ENCODE measurements at regions not wholly inside any gene's neighbourhood (a gene's known extent, or its start where the extent isn't known, plus 50 kb on each side); places are given as distances from the start of the nearest gene placed in this dataset.

DNA sequence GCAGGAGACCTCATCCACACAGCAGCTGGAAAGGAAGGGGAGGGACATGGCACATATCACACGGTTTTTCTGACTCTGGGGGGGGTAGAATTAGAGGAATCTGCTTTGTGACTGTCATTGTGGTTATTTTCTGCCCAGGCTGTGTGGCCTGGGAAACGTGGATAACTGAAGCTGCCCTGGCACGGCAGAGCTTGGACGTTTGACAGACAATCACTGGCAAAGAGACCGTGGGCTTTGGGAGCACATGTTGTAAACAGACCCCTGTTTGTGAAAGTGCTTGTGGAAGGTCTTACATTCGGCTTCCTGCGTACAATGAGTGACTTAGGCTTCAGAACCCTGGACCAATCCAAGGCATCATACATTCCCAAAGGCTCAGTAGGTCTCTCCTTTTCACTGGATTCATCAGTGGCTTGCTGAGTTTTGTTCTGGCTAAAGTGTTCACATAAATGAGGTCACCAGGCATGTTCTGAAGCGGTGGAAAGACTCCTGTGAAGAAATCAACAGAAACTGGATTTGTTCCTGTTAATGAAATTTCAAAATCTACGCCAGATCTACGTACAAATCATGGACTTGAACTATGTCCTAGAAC, 188.2 kb downstream of the TEX36 start:
- TF ChIP-seq, protein P1, sequence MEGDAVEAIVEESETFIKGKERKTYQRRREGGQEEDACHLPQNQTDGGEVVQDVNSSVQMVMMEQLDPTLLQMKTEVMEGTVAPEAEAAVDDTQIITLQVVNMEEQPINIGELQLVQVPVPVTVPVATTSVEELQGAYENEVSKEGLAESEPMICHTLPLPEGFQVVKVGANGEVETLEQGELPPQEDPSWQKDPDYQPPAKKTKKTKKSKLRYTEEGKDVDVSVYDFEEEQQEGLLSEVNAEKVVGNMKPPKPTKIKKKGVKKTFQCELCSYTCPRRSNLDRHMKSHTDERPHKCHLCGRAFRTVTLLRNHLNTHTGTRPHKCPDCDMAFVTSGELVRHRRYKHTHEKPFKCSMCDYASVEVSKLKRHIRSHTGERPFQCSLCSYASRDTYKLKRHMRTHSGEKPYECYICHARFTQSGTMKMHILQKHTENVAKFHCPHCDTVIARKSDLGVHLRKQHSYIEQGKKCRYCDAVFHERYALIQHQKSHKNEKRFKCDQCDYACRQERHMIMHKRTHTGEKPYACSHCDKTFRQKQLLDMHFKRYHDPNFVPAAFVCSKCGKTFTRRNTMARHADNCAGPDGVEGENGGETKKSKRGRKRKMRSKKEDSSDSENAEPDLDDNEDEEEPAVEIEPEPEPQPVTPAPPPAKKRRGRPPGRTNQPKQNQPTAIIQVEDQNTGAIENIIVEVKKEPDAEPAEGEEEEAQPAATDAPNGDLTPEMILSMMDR (IDR thresholded peaks at IDR 0.05; ENCODE audit: extremely low read depth, insufficient read depth, missing control alignments) = no peak
- in situ Hi-C loops (cut with MboI; ENCODE audit: low pct_unique_long_range_greater_than_20kb, low sequenced_read_pairs, unreplicated experiment) = no loop called here
- DNase-seq (ENCODE audit: low spot score) = no peak

DNA sequence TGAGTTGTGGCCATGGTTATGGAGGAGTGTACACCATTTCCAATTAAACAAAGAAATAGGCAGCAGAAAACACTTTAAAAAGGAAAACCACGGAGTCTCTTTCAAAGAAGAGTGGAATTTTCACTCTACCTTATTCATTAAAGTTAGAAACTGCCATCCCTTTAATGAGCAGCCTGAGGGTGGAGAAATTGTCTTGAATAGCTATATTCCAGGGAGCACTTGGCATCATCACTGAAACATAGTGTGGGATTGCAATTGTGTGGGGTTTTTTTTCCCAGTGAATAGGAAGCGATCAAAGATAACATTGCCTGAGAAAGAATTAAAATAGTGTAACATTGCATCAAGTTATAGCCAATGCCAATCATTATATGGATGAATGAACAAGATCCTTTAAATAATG, 191.6 kb downstream of the TEX36 start:
- TF ChIP-seq, protein P1 (IDR thresholded peaks at IDR 0.05; ENCODE audit: extremely low read depth, insufficient read depth, missing control alignments) = no peak
- no peak for DNase-seq (ENCODE audit: low spot score)
- in situ Hi-C loops (cut with MboI; ENCODE audit: low pct_unique_long_range_greater_than_20kb, low sequenced_read_pairs, unreplicated experiment) = no loop called here

DNA sequence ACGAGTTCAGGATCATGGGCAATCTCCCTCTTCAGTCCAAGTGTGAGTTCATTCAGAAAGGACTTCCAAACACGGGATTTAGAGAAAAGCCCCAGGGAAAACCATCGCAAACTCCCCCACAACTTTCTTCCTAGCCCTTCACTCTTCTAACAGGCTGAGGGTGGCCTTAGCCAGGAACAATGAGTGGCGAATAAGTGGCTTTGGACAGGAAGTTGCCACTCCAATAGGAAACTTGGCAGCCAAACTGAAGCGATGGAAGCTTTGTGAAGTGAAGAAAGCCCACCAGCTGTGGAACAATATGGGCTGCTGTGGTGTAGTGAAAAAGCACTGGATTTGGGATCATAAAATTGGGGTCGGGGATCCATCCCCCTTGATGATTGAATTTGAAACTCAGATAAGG, 193.2 kb downstream of the TEX36 start:
- in situ Hi-C loops (cut with MboI; ENCODE audit: low pct_unique_long_range_greater_than_20kb, low sequenced_read_pairs, unreplicated experiment) = no loop called here
- DNase-seq (ENCODE audit: low spot score) = no peak
- TF ChIP-seq, protein P1 (IDR thresholded peaks at IDR 0.05; ENCODE audit: extremely low read depth, insufficient read depth, missing control alignments) = no peak

DNA sequence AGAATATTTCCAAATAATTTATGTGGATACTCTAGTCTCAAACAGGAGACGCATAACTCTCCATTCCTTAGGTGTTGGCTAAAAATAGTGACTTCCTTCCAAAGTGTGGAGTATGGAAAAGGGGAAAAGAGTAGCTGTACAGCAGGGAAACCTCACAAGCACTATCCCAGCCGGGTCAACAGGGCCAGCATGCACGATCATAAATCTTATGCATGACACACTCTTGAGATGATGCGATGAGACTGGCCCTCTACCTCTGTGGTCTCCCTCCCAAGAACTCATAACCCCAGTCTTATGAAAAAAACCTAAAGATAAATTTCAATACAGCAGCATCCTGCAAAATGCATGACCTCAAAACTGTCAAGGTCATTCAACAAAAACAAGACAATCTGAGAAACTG, 197.3 kb downstream of the TEX36 start:
- in situ Hi-C loops (cut with MboI; ENCODE audit: low pct_unique_long_range_greater_than_20kb, low sequenced_read_pairs, unreplicated experiment) = no loop called here
- TF ChIP-seq, protein P1 (IDR thresholded peaks at IDR 0.05; ENCODE audit: extremely low read depth, insufficient read depth, missing control alignments) = no peak
- DNase-seq (ENCODE audit: low spot score) = no peak

DNA sequence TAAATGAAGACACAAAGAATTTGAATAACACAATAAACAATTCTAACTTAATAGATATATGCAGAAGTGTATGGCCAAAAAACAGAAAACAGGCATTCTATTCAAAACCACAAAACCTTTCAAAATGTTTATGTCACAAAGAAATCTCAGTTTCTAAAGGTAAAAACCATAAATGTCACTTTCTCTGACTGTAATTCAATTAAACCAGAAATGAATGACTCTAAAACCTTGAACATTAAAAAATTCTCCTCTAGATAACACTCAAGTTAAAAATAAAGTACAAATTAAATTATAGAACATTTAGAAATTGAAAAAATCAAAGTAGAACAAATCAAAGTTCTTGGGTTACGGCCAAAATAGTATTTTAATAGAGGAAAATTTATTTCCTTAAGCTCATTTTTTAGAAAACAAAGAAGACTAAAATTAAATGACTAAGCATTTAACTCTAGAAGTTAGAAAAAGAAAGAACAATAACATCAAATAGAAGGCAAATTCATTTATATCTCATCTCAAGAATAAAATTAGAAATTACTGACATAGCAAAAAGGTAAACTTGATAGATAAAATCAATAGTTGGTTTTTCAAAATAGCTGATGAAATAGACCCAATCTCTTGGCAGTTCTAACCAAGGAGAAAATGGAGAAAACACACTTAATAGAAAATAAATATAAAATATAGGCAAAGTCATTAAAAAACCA, 198.8 kb downstream of the TEX36 start:
- TF ChIP-seq, protein P1 (IDR thresholded peaks at IDR 0.05; ENCODE audit: extremely low read depth, insufficient read depth, missing control alignments) = no peak
- in situ Hi-C loops (cut with MboI; ENCODE audit: low pct_unique_long_range_greater_than_20kb, low sequenced_read_pairs, unreplicated experiment) = no loop called here
- no peak for DNase-seq (ENCODE audit: low spot score)

DNA sequence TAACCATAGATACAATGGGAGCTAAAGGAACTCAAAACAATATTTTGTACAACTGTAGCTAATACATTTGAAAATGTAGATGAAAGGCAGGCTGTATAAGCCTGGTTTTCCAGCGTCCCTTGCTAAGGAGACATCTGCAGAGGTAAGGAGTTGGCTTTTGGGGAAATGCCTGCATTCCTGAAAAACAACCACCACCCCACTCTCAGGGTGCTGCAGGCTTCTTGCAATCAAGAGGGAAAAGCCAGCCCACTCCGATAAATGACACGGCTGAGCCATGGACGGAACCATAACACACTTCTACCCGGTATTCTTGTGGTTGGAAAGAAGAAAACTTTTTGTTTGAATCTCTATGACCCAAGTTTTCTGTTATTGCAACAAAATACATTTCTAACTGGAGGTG, 200.3 kb downstream of the TEX36 start:
- TF ChIP-seq, protein P1 (IDR thresholded peaks at IDR 0.05; ENCODE audit: extremely low read depth, insufficient read depth, missing control alignments) = no peak
- no peak for DNase-seq (ENCODE audit: low spot score)
- in situ Hi-C loops (cut with MboI; ENCODE audit: low pct_unique_long_range_greater_than_20kb, low sequenced_read_pairs, unreplicated experiment) = no loop called here
